Breast epithelium (tissue), 3 donors: ENCODE measurements at regions not wholly inside any gene's neighbourhood (a gene's known extent, or its start where the extent isn't known, plus 50 kb on each side); places are given as distances from the start of the nearest gene placed in this dataset.

Source experiments
- CTCF ChIP-seq, 3 donors: fragments of 450-650 bp; IDR thresholded peaks; one replicate each; pipeline ENCODE4 v1.5.1; 2016 to 2017; ENCODE audit warnings: antibody characterized with exemption in 3 of 3, mild to moderate bottlenecking in 3 of 3, moderate library complexity in 3 of 3
- POLR2AphosphoS5 ChIP-seq, 3 donors: sonication (generic); formaldehyde crosslinking; IDR thresholded peaks; one replicate each; pipeline ENCODE4 v1.6.1; 2017; ENCODE audit warnings: antibody characterized with exemption in 3 of 3

- no peak for TF ChIP-seq CTCF (IDR thresholded peaks at IDR 0.05)
- no peak for TF ChIP-seq POLR2AphosphoS5 (IDR thresholded peaks at IDR 0.05)
These were observed 233.4 kb upstream of the S100G start for GRCh38 chrX:16416588-16416987.
